KMS-11 (cell line): ENCODE measurements at regions not wholly inside any gene's neighbourhood (a gene's known extent, or its start where the extent isn't known, plus 50 kb on each side); places are given as distances from the start of the nearest gene placed in this dataset.
"Not testable (repeated sequence)": the region's sequence is repeated elsewhere in the genome, so short reads cannot be mapped to it uniquely, and the experiment has no call there.

Experiments used
- H2AFZ ChIP-seq: fragments of 200-600 bp; sonication (generic); 2 replicates; pipeline ENCODE4 v1.6.1; 2016; ENCODE audit warnings: antibody characterized with exemption, mixed run types, low read depth
- H3K27ac ChIP-seq: fragments of 200-600 bp; sonication (generic); 2 replicates; pipeline ENCODE4 v1.6.1; 2016; ENCODE audit warnings: mild to moderate bottlenecking, mixed run types
- H3K27me3 ChIP-seq: fragments of 200-600 bp; sonication (generic); 2 replicates; pipeline ENCODE4 v1.6.1; 2017; ENCODE audit warnings: mild to moderate bottlenecking, low read depth, mixed run types, moderate library complexity; ENCODE audit not compliant: insufficient read depth
- H3K36me3 ChIP-seq: fragments of 200-600 bp; sonication (generic); 2 replicates; pipeline ENCODE4 v1.6.1; 2017; ENCODE audit warnings: mild to moderate bottlenecking, mixed run types; ENCODE audit not compliant: insufficient read depth
- H3K4me1 ChIP-seq: fragments of 200-600 bp; sonication (generic); 2 replicates; pipeline ENCODE4 v1.6.1; 2016; ENCODE audit warnings: mild to moderate bottlenecking, low read depth, mixed run types; ENCODE audit not compliant: poor library complexity, severe bottlenecking
- H3K4me2 ChIP-seq: fragments of 200-600 bp; sonication (generic); 2 replicates; pipeline ENCODE4 v1.7.0; 2016; ENCODE audit warnings: mild to moderate bottlenecking, mixed run types
- H3K4me3 ChIP-seq: fragments of 200-600 bp; sonication (generic); IDR thresholded peaks from 2 replicates; pipeline ENCODE4 v1.6.1; 2017; ENCODE audit warnings: low read depth, low read length, mixed read lengths; ENCODE audit not compliant: insufficient read depth
- H3K79me2 ChIP-seq: fragments of 200-600 bp; sonication (generic); 2 replicates; pipeline ENCODE4 v1.6.1; 2016; ENCODE audit warnings: low read depth, mixed run types; ENCODE audit not compliant: insufficient read depth
- H3K9ac ChIP-seq: fragments of 200-600 bp; sonication (generic); 2 replicates; pipeline ENCODE4 v1.6.1; 2016; ENCODE audit warnings: mild to moderate bottlenecking, mixed run types
- H4K20me1 ChIP-seq: fragments of 200-600 bp; sonication (generic); 2 replicates; pipeline ENCODE4 v1.6.1; 2016; ENCODE audit warnings: mild to moderate bottlenecking, mixed run types; ENCODE audit not compliant: insufficient read depth
- CTCF ChIP-seq: fragments of 200-600 bp; sonication (generic); conservative IDR thresholded peaks from 2 replicates; pipeline ENCODE4 v1.6.1; 2017; ENCODE audit warnings: low read depth, mild to moderate bottlenecking, antibody characterized with exemption, low read length, moderate library complexity, mixed read lengths

GRCh38 chrX:15014281-15014680, 141.1 kb downstream of the MOSPD2 start:
- Histone ChIP-seq H2AFZ (no peak overlapping the region), H4K20me1 (no peaks in the 10 kb centered on the region), H3K4me2 (no peak overlapping the region), H3K9ac (no peak overlapping the region), H3K36me3 (no peaks in the 10 kb centered on the region), H3K79me2 (no peaks in the 10 kb centered on the region), H3K4me3 (no peak overlapping the region), H3K27ac (no peak overlapping the region), H3K27me3 (no peaks in the 10 kb centered on the region), H3K4me1 (no peaks in the 10 kb centered on the region)
- TF ChIP-seq CTCF, result no peak

- TF ChIP-seq CTCF, result no peak
These were observed 140.2 kb downstream of the MOSPD2 start for GRCh38 chrX:15013461-15013860.

GRCh38 chrX:14997271-14997670, 124.0 kb downstream of the MOSPD2 start:
- Histone ChIP-seq H3K4me3 (no peak overlapping the region), H3K27ac (no peak overlapping the region), H3K9ac (no peak overlapping the region), H3K27me3 (no peaks in the 10 kb centered on the region), H3K4me2 (no peak overlapping the region), H2AFZ (no peak overlapping the region), H3K4me1 (no peaks in the 10 kb centered on the region), H4K20me1 (no peaks in the 10 kb centered on the region), H3K36me3 (no peaks in the 10 kb centered on the region), H3K79me2 (no peaks in the 10 kb centered on the region)
- TF ChIP-seq CTCF, result no peak

More at GRCh38 chrX:15013461-15013860, 140.2 kb downstream of the MOSPD2 start:
- Histone ChIP-seq H3K4me3 (no peak overlapping the region), H3K4me2 (no peak overlapping the region), H4K20me1 (no peaks in the 10 kb centered on the region), H3K9ac (no peak overlapping the region), H2AFZ (no peak overlapping the region), H3K4me1 (no peaks in the 10 kb centered on the region), H3K27ac (no peak overlapping the region), H3K36me3 (no peaks in the 10 kb centered on the region), H3K79me2 (no peaks in the 10 kb centered on the region), H3K27me3 (no peaks in the 10 kb centered on the region)

GRCh38 chrX:14984425-14984824, 111.2 kb downstream of the MOSPD2 start:
- H3K4me1 ChIP-seq, H3K27ac ChIP-seq, H2AFZ ChIP-seq, H3K9ac ChIP-seq, H3K4me3 ChIP-seq, H3K27me3 ChIP-seq, H4K20me1 ChIP-seq, H3K79me2 ChIP-seq, H3K4me2 ChIP-seq, H3K36me3 ChIP-seq: not testable (repeated sequence)
